ENCODE measurements at regions not wholly inside any gene's neighbourhood (a gene's known extent, or its start where the extent isn't known, plus 50 kb on each side); places are given as distances from the start of the nearest gene placed in this dataset.

- no peak for TF ChIP-seq POLR2A (IDR thresholded peaks at IDR 0.05)
- TF ChIP-seq CTCF (IDR thresholded peaks at IDR 0.05 in 8 of 11, conservative IDR thresholded peaks at IDR 0.05 in 3 of 11) = no peak
- no peak for TF ChIP-seq POLR2AphosphoS5 (IDR thresholded peaks at IDR 0.05)
Observed at GRCh38 chr6:37106982-37107491, 62.9 kb upstream of the PIM1 start.
